A673 (cell line): ENCODE measurements at regions not wholly inside any gene's neighbourhood (a gene's known extent, or its start where the extent isn't known, plus 50 kb on each side); places are given as distances from the start of the nearest gene placed in this dataset.
"Not testable (repeated sequence)": the region's sequence is repeated elsewhere in the genome, so short reads cannot be mapped to it uniquely, and the experiment has no call there.

ENCODE experiments used
- BruUV-seq: library from RNA; stranded (reverse); fragments of 400-500 nt; replicated peaks from 2 replicates; lab custom pipeline; 2021; lab: Mats Ljungman, UMichigan
- CTCF ChIA-PET: fragments of 300-600 bp; sonication (Branson Sonifier 250); formaldehyde crosslinking; loops from one replicate; lab custom pipeline; 2022; ENCODE audit warnings: antibody characterized with exemption; lab: Charles Lee
- POLR2A ChIA-PET: fragments of 300-600 bp; sonication (Branson Sonifier 250); formaldehyde crosslinking; loops from one replicate; lab custom pipeline; 2022; ENCODE audit warnings: antibody characterized with exemption; ENCODE audit not compliant: low non-redundant PET; lab: Charles Lee
- DNase-seq: peaks from one replicate; pipeline ENCODE4 v3.0.0-alpha.2; 2015; ENCODE audit warnings: low spot score
- H3K27ac ChIP-seq: fragments of 200-600 bp; sonication (generic); 2 replicates; pipeline ENCODE4 v1.5.1; 2016; ENCODE audit warnings: mixed run types, low read depth, mild to moderate bottlenecking, mixed read lengths, antibody characterized with exemption, low read length; ENCODE audit not compliant: poor library complexity, severe bottlenecking
- H3K27me3 ChIP-seq: fragments of 200-600 bp; sonication (generic); replicated peaks from 2 replicates; pipeline ENCODE4 v1.6.1; 2017; ENCODE audit warnings: mixed run types, low read depth, mild to moderate bottlenecking, mixed read lengths, antibody characterized with exemption, low read length; ENCODE audit not compliant: insufficient read depth, poor library complexity
- H3K36me3 ChIP-seq: fragments of 200-600 bp; sonication (generic); 2 replicates; pipeline ENCODE4 v1.6.1; 2016; ENCODE audit warnings: mixed run types, mild to moderate bottlenecking, mixed read lengths, antibody characterized with exemption, low read length; ENCODE audit not compliant: insufficient read depth, poor library complexity, severe bottlenecking
- H3K4me1 ChIP-seq: fragments of 200-600 bp; sonication (generic); 2 replicates; pipeline ENCODE4 v1.6.1; 2017; ENCODE audit warnings: mixed run types, mild to moderate bottlenecking, mixed read lengths, antibody characterized with exemption, low read length; ENCODE audit not compliant: insufficient read depth, poor library complexity, severe bottlenecking
- H3K4me3 ChIP-seq: fragments of 200-600 bp; sonication (generic); 2 replicates; pipeline ENCODE4 v1.5.1; 2016; ENCODE audit warnings: low read depth, mixed run types, mild to moderate bottlenecking, mixed read lengths, low read length; ENCODE audit not compliant: poor library complexity, severe bottlenecking
- H3K9me3 ChIP-seq: fragments of 200-600 bp; sonication (generic); 2 replicates; pipeline ENCODE4 v1.6.1; 2016; ENCODE audit warnings: mixed run types, low read depth, mild to moderate bottlenecking, mixed read lengths, antibody characterized with exemption, low read length; ENCODE audit not compliant: poor library complexity, severe bottlenecking
- CTCF ChIP-seq: fragments of 300-800, 200-600 bp; sonication (generic); conservative IDR thresholded peaks from 2 replicates; pipeline ENCODE4 v1.5.1; 2017; ENCODE audit warnings: low read depth, mild to moderate bottlenecking, antibody characterized with exemption, low read length, moderate library complexity, mixed read lengths
- EZH2 ChIP-seq: fragments of 200-600 bp; sonication (generic); IDR thresholded peaks from 2 replicates; pipeline ENCODE4 v1.6.1; 2017; ENCODE audit warnings: borderline replicate concordance, low read depth, mild to moderate bottlenecking, mixed read lengths, antibody characterized with exemption, low read length; ENCODE audit not compliant: poor library complexity, severe bottlenecking
- intact Hi-C: fragments of 100-400 bp; cut with micrococcal nuclease; formaldehyde crosslinking; loops from one replicate; pipeline ENCODE4 v1.10.0; 2022; ENCODE audit not compliant: unreplicated experiment

GRCh38 chr4:125649452-125649851 is 334.7 kb downstream of the FAT4 start:
- BruUV-seq = no TSS peak
- POLR2A ChIA-PET = no interaction called here
- intact Hi-C loops = no loop called here
- no peak overlapping the region for H3K27ac ChIP-seq
- no peaks in the 10 kb centered on the region for H3K36me3 ChIP-seq
- no peak for TF ChIP-seq CTCF
- no peak for TF ChIP-seq EZH2
- DNase-seq = no peak
- H3K27me3 ChIP-seq = no peaks in the 10 kb centered on the region
- no peak overlapping the region for H3K4me3 ChIP-seq
- no peaks in the 10 kb centered on the region for H3K9me3 ChIP-seq
- CTCF ChIA-PET = no interaction called here
- no peaks in the 10 kb centered on the region for H3K4me1 ChIP-seq

DNA sequence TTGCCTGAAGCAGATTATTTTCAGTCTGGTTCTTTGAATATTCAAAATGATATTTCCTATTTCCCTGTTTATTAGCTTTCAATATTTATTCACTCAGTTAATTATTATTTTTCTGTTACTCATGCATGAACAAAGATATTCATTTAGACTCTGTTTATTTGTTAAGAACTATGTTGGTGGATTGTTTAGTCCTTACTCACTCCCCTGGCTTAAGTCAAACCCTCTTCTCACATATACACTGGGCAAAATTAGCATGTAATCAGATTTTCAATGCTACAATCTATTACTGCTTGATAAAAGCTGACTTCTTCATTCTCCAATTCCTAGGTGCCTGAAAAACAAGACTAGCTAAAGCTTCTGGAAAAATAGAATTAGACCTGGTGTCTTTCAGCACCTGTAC is 335.8 kb downstream of the FAT4 start:
- no peaks in the 10 kb centered on the region for H3K27me3 ChIP-seq
- ChIA-PET CTCF (no interaction called here), POLR2A (no interaction called here)
- DNase-seq = no peak
- H3K4me1 ChIP-seq = no peaks in the 10 kb centered on the region
- H3K9me3 ChIP-seq = no peaks in the 10 kb centered on the region
- BruUV-seq = no TSS peak
- no peaks in the 10 kb centered on the region for H3K36me3 ChIP-seq
- TF ChIP-seq CTCF (no peak), EZH2 (no peak)
- intact Hi-C loops = no loop called here
- no peak overlapping the region for H3K4me3 ChIP-seq
- no peak overlapping the region for H3K27ac ChIP-seq

- H3K4me1 ChIP-seq, H3K9me3 ChIP-seq, H3K27me3 ChIP-seq, BruUV-seq, POLR2A ChIA-PET, DNase-seq, intact Hi-C loops, CTCF ChIA-PET, H3K36me3 ChIP-seq, H3K4me3 ChIP-seq, H3K27ac ChIP-seq: not testable (repeated sequence)
These were observed 337.1 kb downstream of the FAT4 start for GRCh38 chr4:125651707-125652357.

DNA sequence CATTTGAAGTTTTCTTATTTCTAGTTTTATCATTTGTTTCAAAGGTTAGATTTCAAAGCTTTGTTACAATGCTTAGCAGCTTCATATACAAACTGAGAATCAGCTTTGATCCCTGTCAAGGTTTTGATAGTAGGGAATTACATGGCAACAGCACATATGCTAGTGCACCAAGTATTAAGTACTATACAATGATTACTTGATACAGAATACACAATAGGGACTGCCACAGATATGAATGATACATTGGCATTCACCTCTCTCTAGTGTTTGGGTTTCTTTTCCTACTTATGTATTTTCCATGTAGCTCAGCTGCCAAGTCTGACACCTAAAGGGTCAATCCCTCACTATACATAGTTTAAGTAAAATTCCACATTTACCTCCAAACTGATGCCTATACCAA is 344.0 kb downstream of the FAT4 start:
- Histone ChIP-seq H3K4me3 (no peak overlapping the region), H3K27ac (no peak overlapping the region), H3K27me3 (no peaks in the 10 kb centered on the region), H3K9me3 (no peaks in the 10 kb centered on the region), H3K36me3 (no peaks in the 10 kb centered on the region), H3K4me1 (no peaks in the 10 kb centered on the region)
- ChIA-PET POLR2A (no interaction called here), CTCF (no interaction called here)
- intact Hi-C loops = no loop called here
- TF ChIP-seq CTCF = no peak
- no peak for TF ChIP-seq EZH2
- no peak for DNase-seq
- BruUV-seq = no TSS peak
